H1 (cell line): ENCODE measurements at regions not wholly inside any gene's neighbourhood (a gene's known extent, or its start where the extent isn't known, plus 50 kb on each side); places are given as distances from the start of the nearest gene placed in this dataset.

Source experiments
- CTCF ChIP-seq, 3 experiments: IDR thresholded peaks; 1 replicate in 2 of 3; 2 replicates in 1 of 3; pipeline versions ENCODE4 v1.5.1 to v1.6.1; 2011; ENCODE audit warnings: low read length in 3 of 3, mild to moderate bottlenecking in 3 of 3, inconsistent platforms in 2 of 3, low read depth in 1 of 3, moderate library complexity in 1 of 3; ENCODE audit not compliant: insufficient read depth in 1 of 3; ENCODE audit errors: control extremely low read depth in 1 of 3
- EZH2 ChIP-seq: fragments of 200-600 bp; sonication (generic); IDR thresholded peaks from 2 replicates; pipeline ENCODE4 v1.7.1; 2012; ENCODE audit warnings: low read depth, mild to moderate bottlenecking, moderate library complexity, low read length, inconsistent platforms; ENCODE audit not compliant: severe bottlenecking
- POLR2A ChIP-seq, 2 experiments: IDR thresholded peaks; 1 replicate in 1 of 2; 2 replicates in 1 of 2; pipeline ENCODE4 v1.6.1; 2011; ENCODE audit warnings: low read depth in 2 of 2, low read length in 2 of 2, mild to moderate bottlenecking in 2 of 2; ENCODE audit errors: control extremely low read depth in 1 of 2
- USF2 ChIP-seq: IDR thresholded peaks from 2 replicates; pipeline ENCODE4 v1.6.1; 2011; ENCODE audit warnings: low read length, improper control_type of control experiment
- YY1 ChIP-seq: IDR thresholded peaks from 2 replicates; pipeline ENCODE4 v1.6.1; 2011; ENCODE audit warnings: low read depth, mild to moderate bottlenecking, low read length

- no peak for TF ChIP-seq USF2
- TF ChIP-seq CTCF (IDR thresholded peaks at IDR 0.05; ENCODE audit: control extremely low read depth in 1 of 3, insufficient read depth in 1 of 3, low read depth in 1 of 3, low read length in 3 of 3): no peak
- TF ChIP-seq YY1: no peak
- TF ChIP-seq EZH2: no peak
- TF ChIP-seq POLR2A (IDR thresholded peaks at IDR 0.05; ENCODE audit: control extremely low read depth in 1 of 2, low read depth in 2 of 2, low read length in 2 of 2): no peak
Measured at GRCh38 chr10:30118590-30118989, 59.2 kb upstream of the JCAD start.
